IMR-90 (cell line): ENCODE measurements at regions not wholly inside any gene's neighbourhood (a gene's known extent, or its start where the extent isn't known, plus 50 kb on each side); places are given as distances from the start of the nearest gene placed in this dataset.

Experiments used
- ATAC-seq: fragments of 200-7000 bp; cut with Tn5 transposase; 2 replicates; pipeline ENCODE4 v1.9.1; 2020; ENCODE audit warnings: low read depth, mild to moderate bottlenecking, moderate library complexity
- BruUV-seq: library from RNA; stranded (reverse); fragments of 400-500 nt; replicated peaks from 2 replicates; lab custom pipeline; 2021; lab: Mats Ljungman, UMichigan
- CTCF ChIA-PET: fragments of 300-600 bp; formaldehyde crosslinking; extraction: SDS; loops from one replicate; lab custom pipeline; 2021; ENCODE audit warnings: antibody characterized with exemption; lab: Yijun Ruan, JAX
- POLR2A ChIA-PET: fragments of 300-600 bp; sonication (Branson Sonifier 250); formaldehyde crosslinking; loops from one replicate; lab custom pipeline; 2022; ENCODE audit warnings: antibody characterized with exemption; ENCODE audit not compliant: unreplicated experiment; lab: Charles Lee
- DNase-seq: peaks from one replicate; pipeline ENCODE4 v3.0.0; 2013
- H2AFZ ChIP-seq: replicated peaks from 2 replicates; pipeline ENCODE3; 2013; ENCODE audit warnings: low read length, mild to moderate bottlenecking; ENCODE audit not compliant: poor library complexity
- H2AK5ac ChIP-seq: 2 replicates; pipeline ENCODE4 v1.6.1; 2013; ENCODE audit warnings: low read depth, low read length, inconsistent platforms
- H2AK9ac ChIP-seq: replicated peaks from 2 replicates; pipeline ENCODE3; 2013; ENCODE audit warnings: mild to moderate bottlenecking, low read depth, low read length, moderate library complexity; ENCODE audit not compliant: poor library complexity
- H2BK120ac ChIP-seq: 2 replicates; pipeline ENCODE4 v1.6.1; 2013; ENCODE audit warnings: low read depth, low read length, inconsistent platforms
- H2BK15ac ChIP-seq: 3 replicates; pipeline ENCODE4 v1.6.1; 2013; ENCODE audit warnings: low read depth, low read length, inconsistent platforms
- H2BK20ac ChIP-seq: 2 replicates; pipeline ENCODE4 v1.6.1; 2013; ENCODE audit warnings: low read depth, mild to moderate bottlenecking, inconsistent platforms, low read length, moderate library complexity
- H2BK5ac ChIP-seq: 2 replicates; pipeline ENCODE4 v1.6.1; 2013; ENCODE audit warnings: mild to moderate bottlenecking, low read depth, low read length, inconsistent platforms; ENCODE audit not compliant: poor library complexity, severe bottlenecking
- H3K14ac ChIP-seq: replicated peaks from 2 replicates; pipeline ENCODE4 v1.6.1; 2013; ENCODE audit warnings: low read depth, low read length, inconsistent platforms
- H3K18ac ChIP-seq: 2 replicates; pipeline ENCODE4 v1.6.1; 2013; ENCODE audit warnings: low read depth, low read length, control low read depth
- H3K23ac ChIP-seq: 2 replicates; pipeline ENCODE4 v1.6.1; 2013; ENCODE audit warnings: low read depth, low read length, inconsistent platforms
- H3K27ac ChIP-seq: 2 replicates; pipeline ENCODE4 v1.5.1; 2013; ENCODE audit warnings: mild to moderate bottlenecking, control low read depth, low read length; ENCODE audit not compliant: insufficient read depth
- H3K27me3 ChIP-seq: 2 replicates; pipeline ENCODE4 v1.6.1; 2013; ENCODE audit warnings: low read length; ENCODE audit not compliant: control insufficient read depth, insufficient read depth
- H3K36me3 ChIP-seq: 2 replicates; pipeline ENCODE4 v1.6.1; 2013; ENCODE audit warnings: low read length, mixed read lengths; ENCODE audit not compliant: control insufficient read depth, insufficient read depth
- H3K4ac ChIP-seq: 2 replicates; pipeline ENCODE4 v1.6.1; 2013; ENCODE audit warnings: low read depth, low read length, inconsistent platforms
- H3K4me1 ChIP-seq: 2 replicates; pipeline ENCODE4 v1.6.1; 2013; ENCODE audit warnings: low read length, mixed read lengths; ENCODE audit not compliant: control insufficient read depth, insufficient read depth
- H3K4me2 ChIP-seq: 2 replicates; pipeline ENCODE4 v1.6.1; 2013; ENCODE audit warnings: low read depth, mild to moderate bottlenecking, control low read depth, low read length, moderate library complexity
- H3K4me3 ChIP-seq: 2 replicates; pipeline ENCODE4 v1.5.1; 2013; ENCODE audit warnings: low read depth, mild to moderate bottlenecking, control low read depth, low read length, moderate library complexity; ENCODE audit not compliant: insufficient read depth
- H3K56ac ChIP-seq: 2 replicates; pipeline ENCODE4 v1.6.1; 2013; ENCODE audit warnings: low read length, inconsistent platforms; ENCODE audit not compliant: insufficient read depth; ENCODE audit errors: extremely low read depth
- H3K79me1 ChIP-seq, 2 experiments: 2 replicates each; pipeline ENCODE4 v1.6.1; 2013; ENCODE audit warnings: low read length in 2 of 2, inconsistent platforms in 1 of 2, low read depth in 1 of 2
- H3K9ac ChIP-seq: 2 replicates; pipeline ENCODE4 v1.6.1; 2013; ENCODE audit warnings: low read depth, low read length, control low read depth
- H3K9me1 ChIP-seq: 2 replicates; pipeline ENCODE4 v1.6.1; 2013; ENCODE audit warnings: low read length, inconsistent platforms; ENCODE audit not compliant: insufficient read depth
- H3K9me3 ChIP-seq: 2 replicates; pipeline ENCODE4 v1.6.1; 2013; ENCODE audit warnings: low read length; ENCODE audit not compliant: control insufficient read depth, insufficient read depth
- H4K20me1 ChIP-seq: 2 replicates; pipeline ENCODE4 v1.6.1; 2013; ENCODE audit warnings: low read length, inconsistent platforms; ENCODE audit not compliant: insufficient read depth
- H4K5ac ChIP-seq: 2 replicates; pipeline ENCODE4 v1.6.1; 2013; ENCODE audit warnings: mild to moderate bottlenecking, low read depth, low read length, control low read depth
- H4K8ac ChIP-seq, 2 experiments: 2 replicates each; pipeline ENCODE4 v1.6.1; 2013; ENCODE audit warnings: low read depth in 2 of 2, low read length in 2 of 2, control low read depth in 1 of 2, inconsistent platforms in 1 of 2
- H4K91ac ChIP-seq: 2 replicates; pipeline ENCODE4 v1.6.1; 2013; ENCODE audit warnings: low read depth, low read length, inconsistent platforms; ENCODE audit not compliant: insufficient read depth
- BHLHE40 ChIP-seq: fragments of 150-350 bp; IDR thresholded peaks from 2 replicates; pipeline ENCODE4 v1.6.1; 2016; ENCODE audit warnings: mild to moderate bottlenecking, low read depth, low read length
- CEBPB ChIP-seq: IDR thresholded peaks from 2 replicates; pipeline ENCODE4 v1.6.1; 2012; ENCODE audit warnings: low read depth, low read length, improper control_type of control experiment
- CHD1 ChIP-seq: IDR thresholded peaks from 2 replicates; pipeline ENCODE4 v1.6.1; 2012; ENCODE audit warnings: low read depth, low read length, improper control_type of control experiment
- CTCF ChIP-seq: conservative IDR thresholded peaks from 2 replicates; pipeline ENCODE4 v1.5.1; 2012; ENCODE audit warnings: mild to moderate bottlenecking, low read depth, low read length, improper control_type of control experiment
- ELK1 ChIP-seq: fragments of 150-350 bp; IDR thresholded peaks from 2 replicates; pipeline ENCODE4 v1.6.1; 2016; ENCODE audit warnings: low read depth, mild to moderate bottlenecking, low read length, moderate library complexity, borderline replicate concordance
- FOS ChIP-seq: fragments of 150-350 bp; IDR thresholded peaks from 2 replicates; pipeline ENCODE4 v1.6.1; 2016; ENCODE audit warnings: low read depth, low read length
- MAFK ChIP-seq: IDR thresholded peaks from 2 replicates; pipeline ENCODE4 v1.6.1; 2012; ENCODE audit warnings: low read depth, low read length, improper control_type of control experiment
- MAZ ChIP-seq: IDR thresholded peaks from 2 replicates; pipeline ENCODE4 v1.6.1; 2012; ENCODE audit warnings: low read depth, mild to moderate bottlenecking, low read length, improper control_type of control experiment, moderate library complexity, borderline replicate concordance
- MXI1 ChIP-seq: IDR thresholded peaks from 2 replicates; pipeline ENCODE4 v1.6.1; 2012; ENCODE audit warnings: low read depth, mild to moderate bottlenecking, low read length, moderate library complexity, borderline replicate concordance
- NFE2L2 ChIP-seq: fragments of 150-350 bp; IDR thresholded peaks from 2 replicates; pipeline ENCODE4 v1.6.1; 2016; ENCODE audit warnings: low read depth, mild to moderate bottlenecking, low read length
- RAD21 ChIP-seq: IDR thresholded peaks from 2 replicates; pipeline ENCODE4 v1.6.1; 2012; ENCODE audit warnings: low read length, improper control_type of control experiment
- RFX5 ChIP-seq: IDR thresholded peaks from 2 replicates; pipeline ENCODE4 v1.8.0; 2012; ENCODE audit warnings: low read depth, mild to moderate bottlenecking, low read length, moderate library complexity
- USF2 ChIP-seq: fragments of 150-350 bp; IDR thresholded peaks from 2 replicates; pipeline ENCODE4 v1.6.1; 2017; ENCODE audit warnings: mild to moderate bottlenecking, antibody characterized with exemption, low read length, low read depth
- WGBS, 2 experiments: methylation state at CpG; one replicate each; pipeline versions ENCODE4 v1.1.5 to v1.1.7; 2013; ENCODE audit warnings: missing lambda C conversion rate in 2 of 2; ENCODE audit not compliant: insufficient read length in 1 of 2; ENCODE audit errors: extremely low coverage in 2 of 2; 5-methylcytosine and 5-hydroxymethylcytosine counted together
- dilution Hi-C: fragments of 300-500 bp; cut with HindIII; formaldehyde crosslinking; loops from one replicate; pipeline ENCODE4 v1.14.3; 2018; ENCODE audit warnings: low sequenced_read_pairs; ENCODE audit not compliant: unreplicated experiment
- in situ Hi-C: fragments of 300-500 bp; cut with MboI; formaldehyde crosslinking; loops from 3 replicates; pipeline ENCODE4 v1.14.3; 2019; ENCODE audit warnings: low sequenced_read_pairs, inconsistent platforms, mixed read lengths
- intact Hi-C: fragments of 100-400 bp; cut with micrococcal nuclease; formaldehyde crosslinking; loops from 2 replicates; pipeline ENCODE4 v1.10.0; 2022

- Histone ChIP-seq H3K18ac (no peak overlapping the region), H2BK120ac (no peak overlapping the region), H2BK20ac (no peak overlapping the region), H3K79me1 (no peaks in the 10 kb centered on the region), H4K5ac (no peak overlapping the region), H3K23ac (no peak overlapping the region), H2AK5ac (no peak overlapping the region), H4K91ac (no peak overlapping the region), H3K4ac (no peak overlapping the region), H3K9me1 (no peaks in the 10 kb centered on the region), H3K56ac (no peak overlapping the region), H2BK5ac (no peak overlapping the region), H3K4me2 (no peak overlapping the region), H3K27ac (no peak overlapping the region), H3K9ac (no peak overlapping the region), H2BK15ac (no peak overlapping the region), H3K4me3 (no peak overlapping the region), H3K36me3 (no peaks in the 10 kb centered on the region), H3K4me1 (no peaks in the 10 kb centered on the region), H3K27me3 (no peaks in the 10 kb centered on the region), H2AK9ac (no peak overlapping the region), H3K14ac (no peak overlapping the region), H3K9me3 (peaks cover 12% of the 10 kb centered on the region), H4K20me1 (no peaks in the 10 kb centered on the region), H4K8ac (no peak overlapping the region), H2AFZ (no peak overlapping the region)
- WGBS, 2 experiments = 80% methylated on average over 1 of the region's 5 CpGs; no CpG with 5 or more reads in 1 of the 2 experiments
- TF ChIP-seq MAFK (no peak), RFX5 (no peak), FOS (no peak), CEBPB (no peak), RAD21 (no peak), ELK1 (no peak), MXI1 (no peak), CTCF (no peak), BHLHE40 (no peak), MAZ (no peak), USF2 (no peak), NFE2L2 (no peak), CHD1 (no peak)
- ChIA-PET CTCF (interaction anchor here (0.6 kb wide), 1 partner anchor 17 kb away, joined by 5 read pairs; no protein-coding TSS in a partner anchor), POLR2A (no interaction called here)
- ATAC-seq (no peak), DNase-seq (no peak)
- intact Hi-C loops = no loop called here
- dilution Hi-C loops = no loop called here
- in situ Hi-C loops = no loop called here
- no TSS peak for BruUV-seq
Observed at GRCh38 chr5:5986492-5987178, 391.7 kb downstream of the MED10 start.
